Left lung (tissue), 4 donors: ENCODE measurements at regions not wholly inside any gene's neighbourhood (a gene's known extent, or its start where the extent isn't known, plus 50 kb on each side); places are given as distances from the start of the nearest gene placed in this dataset.

Experiments used
- ATAC-seq: fragments of 200-7000 bp; cut with Tn5 transposase; one replicate; pipeline ENCODE4 v1.9.1; 2020; ENCODE audit warnings: moderate library complexity
- DNase-seq, 4 donors: peaks; one replicate each; pipeline ENCODE4 v3.0.0-alpha.2; 2013 to 2020
- H3K27ac ChIP-seq, 2 donors: fragments of 200-600 bp; sonication (generic) in 1 of 2; one replicate each; pipeline versions ENCODE4 v1.5.0 to v1.8.0; 2020 to 2021
- H3K27me3 ChIP-seq, 2 donors: fragments of 200-600 bp; sonication (generic) in 1 of 2; one replicate each; pipeline versions ENCODE4 v1.5.0 to v1.8.0; 2020 to 2021
- H3K36me3 ChIP-seq, 2 donors: fragments of 200-600 bp; sonication (generic) in 1 of 2; one replicate each; pipeline versions ENCODE4 v1.5.0 to v1.8.0; 2020 to 2021
- H3K4me1 ChIP-seq, 2 donors: fragments of 200-600 bp; one replicate each; pipeline ENCODE4 v1.8.0; 2021
- H3K4me3 ChIP-seq, 2 donors: fragments of 200-600 bp; sonication (generic) in 1 of 2; one replicate each; pipeline versions ENCODE4 v1.5.0 to v1.8.0; 2020 to 2021; ENCODE audit warnings: mild to moderate bottlenecking in 1 of 2
- H3K9me3 ChIP-seq, 2 donors: fragments of 200-600 bp; sonication (generic) in 1 of 2; one replicate each; pipeline versions ENCODE4 v1.5.0 to v1.8.0; 2020 to 2021
- intact Hi-C, 2 donors: fragments of 100-400 bp; cut with DNase I; formaldehyde crosslinking; loops; one replicate each; pipeline versions ENCODE4 v1.11.2 to v1.14.2; 2022
- TF ChIP-seq, protein P1 (sequence below), 2 donors: fragments of 200-600 bp; sonication (generic) in 1 of 2; IDR thresholded peaks; one replicate each; pipeline versions ENCODE4 v1.5.0 to v1.8.0; 2021; ENCODE audit warnings: antibody characterized with exemption in 2 of 2
- donor health status: DM: no; HTN: yes; CAD: no.
- donor health status: DM: no; HTN: no; CAD: no.

- H3K4me1 ChIP-seq, result no peaks in the 10 kb centered on the region
- intact Hi-C loops, result no loop called here
- ATAC-seq (no peak), DNase-seq (no peak)
- no peaks in the 10 kb centered on the region for H3K27me3 ChIP-seq
- no peaks in the 10 kb centered on the region for H3K9me3 ChIP-seq
- no peaks in the 10 kb centered on the region for H3K36me3 ChIP-seq
- TF ChIP-seq, protein P1, sequence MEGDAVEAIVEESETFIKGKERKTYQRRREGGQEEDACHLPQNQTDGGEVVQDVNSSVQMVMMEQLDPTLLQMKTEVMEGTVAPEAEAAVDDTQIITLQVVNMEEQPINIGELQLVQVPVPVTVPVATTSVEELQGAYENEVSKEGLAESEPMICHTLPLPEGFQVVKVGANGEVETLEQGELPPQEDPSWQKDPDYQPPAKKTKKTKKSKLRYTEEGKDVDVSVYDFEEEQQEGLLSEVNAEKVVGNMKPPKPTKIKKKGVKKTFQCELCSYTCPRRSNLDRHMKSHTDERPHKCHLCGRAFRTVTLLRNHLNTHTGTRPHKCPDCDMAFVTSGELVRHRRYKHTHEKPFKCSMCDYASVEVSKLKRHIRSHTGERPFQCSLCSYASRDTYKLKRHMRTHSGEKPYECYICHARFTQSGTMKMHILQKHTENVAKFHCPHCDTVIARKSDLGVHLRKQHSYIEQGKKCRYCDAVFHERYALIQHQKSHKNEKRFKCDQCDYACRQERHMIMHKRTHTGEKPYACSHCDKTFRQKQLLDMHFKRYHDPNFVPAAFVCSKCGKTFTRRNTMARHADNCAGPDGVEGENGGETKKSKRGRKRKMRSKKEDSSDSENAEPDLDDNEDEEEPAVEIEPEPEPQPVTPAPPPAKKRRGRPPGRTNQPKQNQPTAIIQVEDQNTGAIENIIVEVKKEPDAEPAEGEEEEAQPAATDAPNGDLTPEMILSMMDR (IDR thresholded peaks at IDR 0.05), result no peak
- no peak overlapping the region for H3K4me3 ChIP-seq
- no peak overlapping the region for H3K27ac ChIP-seq
Measured at GRCh38 chr13:59340151-59340550, 823.6 kb downstream of the DIAPH3 start.

DNA sequence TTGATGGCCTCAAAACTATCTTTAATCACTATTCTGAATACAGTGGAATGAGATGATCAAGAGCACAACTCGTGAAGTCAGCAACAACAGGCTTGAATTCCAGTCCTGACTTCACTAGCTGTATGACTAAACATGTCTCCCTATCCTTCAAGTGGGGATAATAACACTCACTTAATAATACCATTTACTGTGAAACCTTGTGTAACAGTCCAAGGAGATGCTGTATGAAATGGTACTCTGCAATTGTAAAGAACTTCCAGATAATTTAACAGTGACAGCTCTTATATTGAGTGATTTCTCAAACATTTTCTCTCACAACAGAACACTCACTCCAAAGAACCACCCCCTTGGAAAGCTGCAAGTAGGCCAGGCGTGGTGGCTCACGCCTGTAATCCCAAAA lies 823.1 kb downstream of the DIAPH3 start:
- Histone ChIP-seq H3K36me3 (no peaks in the 10 kb centered on the region), H3K27me3 (no peaks in the 10 kb centered on the region), H3K9me3 (no peaks in the 10 kb centered on the region), H3K27ac (no peak overlapping the region), H3K4me1 (no peaks in the 10 kb centered on the region), H3K4me3 (no peak overlapping the region)
- intact Hi-C loops, result no loop called here
- DNase-seq (no peak), ATAC-seq (no peak)
- TF ChIP-seq, protein P1 (IDR thresholded peaks at IDR 0.05), result no peak

- ATAC-seq (no peak), DNase-seq (no peak)
- intact Hi-C loops, result no loop called here
- Histone ChIP-seq H3K27ac (peak overlapping the region in 1 of 2 donors; percentile 38), H3K4me3 (no peak overlapping the region), H3K9me3 (no peaks in the 10 kb centered on the region), H3K36me3 (no peaks in the 10 kb centered on the region), H3K27me3 (no peaks in the 10 kb centered on the region), H3K4me1 (no peaks in the 10 kb centered on the region)
- TF ChIP-seq, protein P1 (IDR thresholded peaks at IDR 0.05), result no peak
Measured at GRCh38 chr13:59342400-59342799, 821.3 kb downstream of the DIAPH3 start.

- TF ChIP-seq, protein P1 (IDR thresholded peaks at IDR 0.05), result no peak
- DNase-seq (no peak), ATAC-seq (no peak)
- Histone ChIP-seq H3K27ac (peak overlapping the region in 1 of 2 donors; percentile 49), H3K27me3 (no peaks in the 10 kb centered on the region), H3K36me3 (no peaks in the 10 kb centered on the region), H3K4me1 (no peaks in the 10 kb centered on the region), H3K4me3 (no peak overlapping the region), H3K9me3 (no peaks in the 10 kb centered on the region)
- intact Hi-C loops, result no loop called here
Measured at GRCh38 chr13:59343132-59343531, 820.6 kb downstream of the DIAPH3 start.

DNA sequence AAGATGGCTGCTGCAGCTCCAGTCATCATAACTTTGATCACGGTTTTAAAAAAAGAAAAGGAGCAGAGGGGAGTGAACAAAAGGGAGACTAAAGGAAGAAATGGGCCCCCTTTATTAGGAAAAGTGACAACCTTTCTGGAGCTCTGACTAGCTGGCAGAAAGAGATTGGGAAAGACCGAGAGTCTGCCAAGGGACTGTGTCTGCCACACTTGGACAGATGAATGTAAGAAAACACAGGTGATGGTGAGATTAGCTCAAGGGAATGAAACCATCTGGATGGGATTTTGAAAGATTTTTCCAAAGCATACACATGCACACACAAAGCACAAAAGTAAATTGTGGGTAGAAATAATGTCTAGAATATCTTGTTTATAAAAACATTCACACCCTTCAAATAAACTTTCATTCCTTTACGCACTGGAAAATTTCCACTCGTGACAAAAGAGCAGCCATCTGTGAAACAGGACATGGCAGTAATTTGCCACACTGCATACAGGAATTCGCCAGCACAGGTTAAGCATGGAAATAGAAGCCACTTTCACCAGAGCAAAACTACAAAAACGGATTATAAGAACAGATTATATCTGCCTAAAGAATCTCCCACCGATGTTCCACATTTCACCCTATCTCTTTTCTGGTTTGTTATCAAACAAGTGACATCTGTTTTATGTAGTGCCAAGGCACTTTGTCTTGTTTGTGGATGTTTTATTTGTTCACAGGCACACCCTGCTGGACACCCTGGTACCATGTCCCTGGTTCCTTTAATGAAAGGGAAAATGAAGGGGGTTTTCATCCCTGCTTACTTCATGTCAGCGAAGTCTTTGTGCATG lies 819.5 kb downstream of the DIAPH3 start:
- Histone ChIP-seq H3K27ac (peak overlapping the region in 1 of 2 donors; percentile 1), H3K27me3 (no peaks in the 10 kb centered on the region), H3K4me1 (no peaks in the 10 kb centered on the region), H3K9me3 (no peaks in the 10 kb centered on the region), H3K36me3 (no peaks in the 10 kb centered on the region), H3K4me3 (no peak overlapping the region)
- ATAC-seq (no peak), DNase-seq (no peak)
- TF ChIP-seq, protein P1 (IDR thresholded peaks at IDR 0.05), result no peak
- intact Hi-C loops, result no loop called here
